Esophagus squamous epithelium (tissue), 5 donors: ENCODE measurements at regions not wholly inside any gene's neighbourhood (a gene's known extent, or its start where the extent isn't known, plus 50 kb on each side); places are given as distances from the start of the nearest gene placed in this dataset.

Experiments used
- DNase-seq: peaks from one replicate; lab custom pipeline; 2025; lab: John Stamatoyannopoulos, UW
- H3K27ac ChIP-seq, 4 donors: fragments of 200-600 bp; sonication (generic); one replicate each; pipeline ENCODE4 v1.5.1; 2016 to 2019; ENCODE audit warnings: mild to moderate bottlenecking in 1 of 4
- H3K27me3 ChIP-seq, 4 donors: fragments of 200-600 bp; sonication (generic); 1 replicate in 3 of 4; 2 replicates in 1 of 4; pipeline versions ENCODE4 v1.5.1 to v1.6.0; 2017 to 2021; ENCODE audit warnings: antibody characterized with exemption in 1 of 4
- H3K36me3 ChIP-seq, 3 donors: fragments of 200-600 bp; sonication (generic); one replicate each; pipeline ENCODE4 v1.5.1; 2016 to 2019
- H3K4me1 ChIP-seq, 3 donors: fragments of 200-600 bp; sonication (generic); one replicate each; pipeline ENCODE4 v1.5.1; 2017 to 2019
- H3K4me3 ChIP-seq, 4 donors: fragments of 200-600 bp; sonication (generic); 1 replicate in 3 of 4; 2 replicates in 1 of 4; pipeline ENCODE4 v1.5.1; 2016 to 2019; ENCODE audit warnings: mild to moderate bottlenecking in 2 of 4, moderate library complexity in 1 of 4
- H3K9me3 ChIP-seq, 3 donors: fragments of 200-600 bp; sonication (generic); one replicate each; pipeline ENCODE4 v1.5.1; 2016 to 2019
- POLR2A ChIP-seq, 4 donors: fragments of 450-650 bp; IDR thresholded peaks; one replicate each; pipeline ENCODE4 v1.6.1; 2017; ENCODE audit warnings: antibody characterized with exemption in 4 of 4, mild to moderate bottlenecking in 4 of 4, moderate library complexity in 3 of 4
- WGBS, 2 donors: methylation state at CpG; one replicate each; pipeline ENCODE4 v1.1.5; 2018; 5-methylcytosine and 5-hydroxymethylcytosine counted together
- intact Hi-C: fragments of 100-400 bp; cut with DNase I; formaldehyde crosslinking; loops from one replicate; pipeline ENCODE4 v1.15.0; 2022
- TF ChIP-seq, protein P1 (sequence below), 6 experiments: fragments of 450-650 bp in 4 of 6; fragments of 200-600 bp in 2 of 6; sonication (generic) in 2 of 6; IDR thresholded peaks; one replicate each; pipeline ENCODE4 v1.5.1; 2016 to 2019; ENCODE audit warnings: antibody characterized with exemption in 6 of 6, mild to moderate bottlenecking in 4 of 6, moderate library complexity in 4 of 6
- donor health status: DM: yes; HTN: yes; CAD: no.

DNA sequence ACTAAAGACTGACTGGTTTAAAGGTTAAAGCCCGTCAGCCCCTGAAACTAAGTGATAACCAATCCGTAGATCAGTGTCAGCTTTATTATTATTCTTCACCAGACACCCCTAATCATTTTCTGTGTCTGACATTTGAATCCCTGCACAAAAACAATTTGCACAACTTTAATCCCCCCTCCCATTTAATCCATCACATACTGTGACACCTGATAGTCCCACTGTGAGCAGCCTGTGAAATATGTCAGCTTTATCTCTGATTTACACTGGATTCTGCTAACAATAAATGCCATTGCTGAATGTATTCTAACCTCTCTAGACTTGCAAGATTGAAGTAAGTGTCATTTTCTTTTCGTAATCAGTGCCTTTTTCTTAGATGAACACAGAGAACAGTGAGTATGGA, 2089.0 kb upstream of the RAG2 start:
- DNase-seq, result no peak
- H3K27me3 ChIP-seq, result no peaks in the 10 kb centered on the region
- no peak overlapping the region for H3K4me3 ChIP-seq
- WGBS, 2 donors, result 42 to 46% methylated on average over 3 of the region's 3 CpGs
- H3K4me1 ChIP-seq, result no peaks in the 10 kb centered on the region
- no peaks in the 10 kb centered on the region for H3K36me3 ChIP-seq
- H3K27ac ChIP-seq, result no peak overlapping the region
- TF ChIP-seq, protein P1, sequence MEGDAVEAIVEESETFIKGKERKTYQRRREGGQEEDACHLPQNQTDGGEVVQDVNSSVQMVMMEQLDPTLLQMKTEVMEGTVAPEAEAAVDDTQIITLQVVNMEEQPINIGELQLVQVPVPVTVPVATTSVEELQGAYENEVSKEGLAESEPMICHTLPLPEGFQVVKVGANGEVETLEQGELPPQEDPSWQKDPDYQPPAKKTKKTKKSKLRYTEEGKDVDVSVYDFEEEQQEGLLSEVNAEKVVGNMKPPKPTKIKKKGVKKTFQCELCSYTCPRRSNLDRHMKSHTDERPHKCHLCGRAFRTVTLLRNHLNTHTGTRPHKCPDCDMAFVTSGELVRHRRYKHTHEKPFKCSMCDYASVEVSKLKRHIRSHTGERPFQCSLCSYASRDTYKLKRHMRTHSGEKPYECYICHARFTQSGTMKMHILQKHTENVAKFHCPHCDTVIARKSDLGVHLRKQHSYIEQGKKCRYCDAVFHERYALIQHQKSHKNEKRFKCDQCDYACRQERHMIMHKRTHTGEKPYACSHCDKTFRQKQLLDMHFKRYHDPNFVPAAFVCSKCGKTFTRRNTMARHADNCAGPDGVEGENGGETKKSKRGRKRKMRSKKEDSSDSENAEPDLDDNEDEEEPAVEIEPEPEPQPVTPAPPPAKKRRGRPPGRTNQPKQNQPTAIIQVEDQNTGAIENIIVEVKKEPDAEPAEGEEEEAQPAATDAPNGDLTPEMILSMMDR (IDR thresholded peaks at IDR 0.05), result no peak
- no peaks in the 10 kb centered on the region for H3K9me3 ChIP-seq
- intact Hi-C loops, result no loop called here

DNA sequence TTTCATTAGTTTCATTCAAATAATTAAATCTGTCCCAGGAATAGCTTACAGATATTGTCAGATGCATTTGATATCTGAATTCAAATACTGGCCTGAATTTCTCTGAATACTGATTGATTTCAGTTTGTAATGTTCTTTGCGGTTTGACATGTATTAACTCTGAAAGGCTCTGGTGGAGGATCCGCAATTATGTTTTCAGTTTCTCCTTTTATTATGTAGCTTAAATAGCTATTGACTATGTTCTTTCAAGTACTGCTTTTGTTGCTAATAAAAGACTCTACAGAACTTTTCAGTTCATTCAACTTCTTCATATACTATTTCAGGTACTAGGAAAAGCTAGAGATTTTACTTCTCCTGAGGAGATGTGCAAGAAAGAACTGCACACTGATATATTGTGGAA, 2085.4 kb upstream of the RAG2 start:
- Histone ChIP-seq H3K4me3 (no peak overlapping the region), H3K27ac (no peak overlapping the region), H3K27me3 (no peaks in the 10 kb centered on the region), H3K4me1 (no peaks in the 10 kb centered on the region), H3K9me3 (no peaks in the 10 kb centered on the region), H3K36me3 (no peaks in the 10 kb centered on the region)
- no peak for DNase-seq
- intact Hi-C loops, result no loop called here
- 57 to 85% methylated on average over 2 of the region's 2 CpGs for WGBS, 2 donors
- TF ChIP-seq POLR2A (IDR thresholded peaks at IDR 0.05), result no peak
- TF ChIP-seq, protein P1 (IDR thresholded peaks at IDR 0.05), result no peak

DNA sequence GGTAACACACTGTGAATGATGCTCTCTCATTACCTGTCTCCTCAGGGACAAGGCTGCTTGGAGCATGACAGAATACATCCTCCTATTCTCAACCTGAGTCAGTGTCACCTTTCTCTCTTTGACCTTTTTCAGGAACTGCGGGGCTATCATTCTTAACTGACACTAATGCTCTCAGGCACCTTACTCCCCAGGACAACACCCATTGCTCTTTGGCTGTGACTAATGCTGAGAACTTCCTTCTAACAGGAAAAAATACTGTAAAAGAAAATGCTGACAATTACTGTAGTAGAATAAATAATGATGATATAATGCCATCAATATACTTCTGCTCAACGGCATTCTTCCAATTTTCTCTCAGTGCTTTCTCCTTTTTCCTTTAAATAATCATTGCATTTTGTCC, 2082.7 kb upstream of the RAG2 start:
- intact Hi-C loops, result no loop called here
- DNase-seq, result no peak
- Histone ChIP-seq H3K27ac (no peak overlapping the region), H3K27me3 (no peaks in the 10 kb centered on the region), H3K4me1 (no peaks in the 10 kb centered on the region), H3K9me3 (no peaks in the 10 kb centered on the region), H3K36me3 (no peaks in the 10 kb centered on the region), H3K4me3 (no peak overlapping the region)
- 58 to 76% methylated on average over 2 of the region's 2 CpGs for WGBS, 2 donors
- TF ChIP-seq, protein P1 (IDR thresholded peaks at IDR 0.05), result no peak

DNA sequence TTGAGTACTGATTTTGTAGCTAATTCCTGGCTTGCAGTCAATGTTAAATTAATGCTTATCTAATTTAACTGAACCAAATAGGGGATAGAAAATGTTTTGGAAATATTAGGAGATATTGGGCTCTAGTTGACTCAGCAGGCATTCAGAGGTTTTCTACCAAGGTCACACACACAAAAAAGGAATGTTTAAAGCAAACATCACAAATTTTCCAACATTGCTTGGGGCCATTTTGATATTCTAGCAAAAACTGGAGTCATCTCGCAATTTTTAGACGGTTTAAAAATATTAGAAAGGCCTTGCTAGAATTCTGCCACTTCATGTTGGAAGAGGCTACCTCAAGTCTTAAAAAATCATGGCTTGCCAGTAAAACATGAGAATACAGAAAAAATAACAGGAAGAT, 2082.1 kb upstream of the RAG2 start:
- no peaks in the 10 kb centered on the region for H3K36me3 ChIP-seq
- WGBS, 2 donors, result 88 to 100% methylated on average over 2 of the region's 2 CpGs
- no peak for TF ChIP-seq POLR2A (IDR thresholded peaks at IDR 0.05)
- TF ChIP-seq, protein P1 (IDR thresholded peaks at IDR 0.05), result no peak
- H3K9me3 ChIP-seq, result no peaks in the 10 kb centered on the region
- intact Hi-C loops, result no loop called here
- no peak overlapping the region for H3K27ac ChIP-seq
- H3K27me3 ChIP-seq, result no peaks in the 10 kb centered on the region
- H3K4me1 ChIP-seq, result no peaks in the 10 kb centered on the region
- no peak for DNase-seq
- H3K4me3 ChIP-seq, result no peak overlapping the region

DNA sequence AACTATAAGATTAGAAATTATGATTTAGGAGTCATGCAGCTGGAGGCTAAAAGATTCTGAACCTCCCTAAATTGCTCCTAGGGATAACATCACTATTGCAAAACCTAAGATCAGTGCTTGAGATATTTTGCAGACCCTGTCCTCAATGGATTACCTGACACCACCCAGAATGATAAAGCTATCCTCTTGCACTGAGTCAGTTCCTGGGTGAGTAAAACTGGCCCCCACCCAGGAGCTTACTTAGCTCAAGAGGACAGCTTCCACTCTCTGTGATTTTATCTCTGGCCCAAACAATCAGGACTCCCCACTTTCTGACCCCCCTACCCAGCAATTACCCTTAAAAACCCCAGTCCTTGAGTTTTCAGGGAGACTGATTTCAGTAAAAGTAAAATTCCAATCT, 2074.4 kb upstream of the RAG2 start:
- no peak for DNase-seq
- no peaks in the 10 kb centered on the region for H3K36me3 ChIP-seq
- no peaks in the 10 kb centered on the region for H3K27me3 ChIP-seq
- H3K4me1 ChIP-seq, result no peaks in the 10 kb centered on the region
- peaks cover 0 to 8% (median 5%) of the 10 kb centered on the region in 3 donors for H3K9me3 ChIP-seq
- TF ChIP-seq, protein P1 (IDR thresholded peaks at IDR 0.05), result no peak
- TF ChIP-seq POLR2A (IDR thresholded peaks at IDR 0.05), result no peak
- no peak overlapping the region for H3K4me3 ChIP-seq
- H3K27ac ChIP-seq, result no peak overlapping the region
- intact Hi-C loops, result no loop called here
